A673 (cell line): ENCODE measurements at regions not wholly inside any gene's neighbourhood (a gene's known extent, or its start where the extent isn't known, plus 50 kb on each side); places are given as distances from the start of the nearest gene placed in this dataset.
A peak's percentile ranks its signal among the peaks of the same experiment; 100 is the strongest.

Source experiments
- BruUV-seq: library from RNA; stranded (reverse); fragments of 400-500 nt; replicated peaks from 2 replicates; lab custom pipeline; 2021; lab: Mats Ljungman, UMichigan
- CTCF ChIA-PET: fragments of 300-600 bp; sonication (Branson Sonifier 250); formaldehyde crosslinking; loops from one replicate; lab custom pipeline; 2022; ENCODE audit warnings: antibody characterized with exemption; lab: Charles Lee
- POLR2A ChIA-PET: fragments of 300-600 bp; sonication (Branson Sonifier 250); formaldehyde crosslinking; loops from one replicate; lab custom pipeline; 2022; ENCODE audit warnings: antibody characterized with exemption; ENCODE audit not compliant: low non-redundant PET; lab: Charles Lee
- DNase-seq: peaks from one replicate; pipeline ENCODE4 v3.0.0-alpha.2; 2015; ENCODE audit warnings: low spot score
- H3K27ac ChIP-seq: fragments of 200-600 bp; sonication (generic); 2 replicates; pipeline ENCODE4 v1.5.1; 2016; ENCODE audit warnings: mixed run types, low read depth, mild to moderate bottlenecking, mixed read lengths, antibody characterized with exemption, low read length; ENCODE audit not compliant: poor library complexity, severe bottlenecking
- H3K27me3 ChIP-seq: fragments of 200-600 bp; sonication (generic); replicated peaks from 2 replicates; pipeline ENCODE4 v1.6.1; 2017; ENCODE audit warnings: mixed run types, low read depth, mild to moderate bottlenecking, mixed read lengths, antibody characterized with exemption, low read length; ENCODE audit not compliant: insufficient read depth, poor library complexity
- H3K36me3 ChIP-seq: fragments of 200-600 bp; sonication (generic); 2 replicates; pipeline ENCODE4 v1.6.1; 2016; ENCODE audit warnings: mixed run types, mild to moderate bottlenecking, mixed read lengths, antibody characterized with exemption, low read length; ENCODE audit not compliant: insufficient read depth, poor library complexity, severe bottlenecking
- H3K4me1 ChIP-seq: fragments of 200-600 bp; sonication (generic); 2 replicates; pipeline ENCODE4 v1.6.1; 2017; ENCODE audit warnings: mixed run types, mild to moderate bottlenecking, mixed read lengths, antibody characterized with exemption, low read length; ENCODE audit not compliant: insufficient read depth, poor library complexity, severe bottlenecking
- H3K4me3 ChIP-seq: fragments of 200-600 bp; sonication (generic); 2 replicates; pipeline ENCODE4 v1.5.1; 2016; ENCODE audit warnings: low read depth, mixed run types, mild to moderate bottlenecking, mixed read lengths, low read length; ENCODE audit not compliant: poor library complexity, severe bottlenecking
- H3K9me3 ChIP-seq: fragments of 200-600 bp; sonication (generic); 2 replicates; pipeline ENCODE4 v1.6.1; 2016; ENCODE audit warnings: mixed run types, low read depth, mild to moderate bottlenecking, mixed read lengths, antibody characterized with exemption, low read length; ENCODE audit not compliant: poor library complexity, severe bottlenecking
- EZH2 ChIP-seq: fragments of 200-600 bp; sonication (generic); IDR thresholded peaks from 2 replicates; pipeline ENCODE4 v1.6.1; 2017; ENCODE audit warnings: borderline replicate concordance, low read depth, mild to moderate bottlenecking, mixed read lengths, antibody characterized with exemption, low read length; ENCODE audit not compliant: poor library complexity, severe bottlenecking
- intact Hi-C: fragments of 100-400 bp; cut with micrococcal nuclease; formaldehyde crosslinking; loops from one replicate; pipeline ENCODE4 v1.10.0; 2022; ENCODE audit not compliant: unreplicated experiment
- TF ChIP-seq, protein P1 (sequence below): fragments of 300-800, 200-600 bp; sonication (generic); conservative IDR thresholded peaks from 2 replicates; pipeline ENCODE4 v1.5.1; 2017; ENCODE audit warnings: low read depth, mild to moderate bottlenecking, antibody characterized with exemption, low read length, moderate library complexity, mixed read lengths

DNA sequence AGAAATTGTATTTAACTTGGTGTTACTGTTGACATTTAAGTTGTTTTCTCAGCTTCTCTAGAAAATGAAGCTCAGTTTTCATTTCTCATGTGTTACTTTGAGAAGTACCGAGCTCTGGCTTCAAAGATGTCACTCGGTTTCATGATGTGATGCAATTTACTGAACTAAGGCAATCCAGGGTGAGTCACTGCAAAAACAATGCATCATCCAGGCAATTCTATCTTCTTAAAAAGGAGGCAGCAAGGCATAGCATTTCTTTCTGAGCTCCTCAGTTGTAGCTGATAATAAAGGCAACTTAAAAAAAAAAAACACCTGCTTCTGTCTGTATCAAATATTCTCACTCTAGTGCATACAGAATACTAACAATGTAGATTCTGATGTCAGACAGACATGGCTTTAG, 91.1 kb upstream of the KCNA4 start:
- H3K4me1 ChIP-seq, result no peaks in the 10 kb centered on the region
- ChIA-PET POLR2A (no interaction called here), CTCF (no interaction called here)
- no peak overlapping the region for H3K4me3 ChIP-seq
- peak; percentile 44 for DNase-seq
- no peaks in the 10 kb centered on the region for H3K27me3 ChIP-seq
- intact Hi-C loops, result no loop called here
- H3K27ac ChIP-seq, result no peak overlapping the region
- no peaks in the 10 kb centered on the region for H3K36me3 ChIP-seq
- BruUV-seq, result no TSS peak
- no peak for TF ChIP-seq EZH2
- TF ChIP-seq, protein P1, sequence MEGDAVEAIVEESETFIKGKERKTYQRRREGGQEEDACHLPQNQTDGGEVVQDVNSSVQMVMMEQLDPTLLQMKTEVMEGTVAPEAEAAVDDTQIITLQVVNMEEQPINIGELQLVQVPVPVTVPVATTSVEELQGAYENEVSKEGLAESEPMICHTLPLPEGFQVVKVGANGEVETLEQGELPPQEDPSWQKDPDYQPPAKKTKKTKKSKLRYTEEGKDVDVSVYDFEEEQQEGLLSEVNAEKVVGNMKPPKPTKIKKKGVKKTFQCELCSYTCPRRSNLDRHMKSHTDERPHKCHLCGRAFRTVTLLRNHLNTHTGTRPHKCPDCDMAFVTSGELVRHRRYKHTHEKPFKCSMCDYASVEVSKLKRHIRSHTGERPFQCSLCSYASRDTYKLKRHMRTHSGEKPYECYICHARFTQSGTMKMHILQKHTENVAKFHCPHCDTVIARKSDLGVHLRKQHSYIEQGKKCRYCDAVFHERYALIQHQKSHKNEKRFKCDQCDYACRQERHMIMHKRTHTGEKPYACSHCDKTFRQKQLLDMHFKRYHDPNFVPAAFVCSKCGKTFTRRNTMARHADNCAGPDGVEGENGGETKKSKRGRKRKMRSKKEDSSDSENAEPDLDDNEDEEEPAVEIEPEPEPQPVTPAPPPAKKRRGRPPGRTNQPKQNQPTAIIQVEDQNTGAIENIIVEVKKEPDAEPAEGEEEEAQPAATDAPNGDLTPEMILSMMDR, result no peak
- H3K9me3 ChIP-seq, result no peaks in the 10 kb centered on the region

- BruUV-seq, result no TSS peak
- intact Hi-C loops, result no loop called here
- CTCF ChIA-PET, result no interaction called here
- no peaks in the 10 kb centered on the region for H3K36me3 ChIP-seq
- no peak overlapping the region for H3K4me3 ChIP-seq
- H3K27me3 ChIP-seq, result no peaks in the 10 kb centered on the region
- no peaks in the 10 kb centered on the region for H3K4me1 ChIP-seq
- no peak overlapping the region for H3K27ac ChIP-seq
- TF ChIP-seq EZH2, result no peak
- TF ChIP-seq, protein P1, result no peak
- DNase-seq, result no peak
- POLR2A ChIA-PET, result no interaction called here
- no peaks in the 10 kb centered on the region for H3K9me3 ChIP-seq
These were observed 92.9 kb upstream of the KCNA4 start for GRCh38 chr11:30109774-30110173.

GRCh38 chr11:30110691-30111090, 93.9 kb upstream of the KCNA4 start:
- CTCF ChIA-PET, result no interaction called here
- BruUV-seq, result no TSS peak
- no peak for TF ChIP-seq EZH2
- TF ChIP-seq, protein P1, result no peak

More at GRCh38 chr11:30110691-30111090, 93.9 kb upstream of the KCNA4 start:
- Histone ChIP-seq H3K27ac (no peak overlapping the region), H3K9me3 (no peaks in the 10 kb centered on the region), H3K36me3 (no peaks in the 10 kb centered on the region), H3K27me3 (no peaks in the 10 kb centered on the region), H3K4me1 (no peaks in the 10 kb centered on the region), H3K4me3 (no peak overlapping the region)
- intact Hi-C loops, result no loop called here
- DNase-seq, result no peak
- POLR2A ChIA-PET, result no interaction called here
